ENCODE measurements at regions not wholly inside any gene's neighbourhood (a gene's known extent, or its start where the extent isn't known, plus 50 kb on each side); places are given as distances from the start of the nearest gene placed in this dataset.

- TF ChIP-seq ZNF565 (CRISPR knock-in tag; conservative IDR thresholded peaks at IDR 0.05; ENCODE audit: low read depth): no peak
- no peak for TF ChIP-seq ESRRG (CRISPR knock-in tag; IDR thresholded peaks at IDR 0.05)
These were observed 118.1 kb downstream of the INHBA start for GRCh38 chr7:41584746-41585145.

Data from SK-N-SH treated with all-trans-retinoic acid at 6 μM for 48 hours (cell line).